ENCODE measurements at regions not wholly inside any gene's neighbourhood (a gene's known extent, or its start where the extent isn't known, plus 50 kb on each side); places are given as distances from the start of the nearest gene placed in this dataset.

GRCh38 chr10:62538606-62539005 is 164.4 kb downstream of the ZNF365 start:
- ChIA-PET POLR2A (no interaction called here), CTCF (no interaction called here)
- H3K4me1 Mint-ChIP-seq, result no peaks in the 10 kb centered on the region
- Histone ChIP-seq H3K27ac (ENCODE audit: low read depth, low read length) (no peak overlapping the region), H3K27me3 (ENCODE audit: insufficient read depth, low read length, poor library complexity, severe bottlenecking) (no peaks in the 10 kb centered on the region), H3K9me3 (ENCODE audit: low read length) (no peaks in the 10 kb centered on the region), H3K4me3 (ENCODE audit: low read length) (no peak overlapping the region), H3K4me1 (ENCODE audit: insufficient read depth, low read length) (no peaks in the 10 kb centered on the region), H3K36me3 (ENCODE audit: insufficient read depth, low read length) (no peaks in the 10 kb centered on the region)
- DNase-seq, result no peak
- peaks cover 0 to 3% (median 0%) of the 10 kb centered on the region in 3 donors for H3K36me3 Mint-ChIP-seq
- H3K9me3 Mint-ChIP-seq, result peaks cover 0 to 3% (median 1%) of the 10 kb centered on the region in 5 donors
- H3K27me3 Mint-ChIP-seq, result peaks cover 6 to 12% of the 10 kb centered on the region in 2 donors
- no peak overlapping the region for H3K4me3 Mint-ChIP-seq
- no peak overlapping the region for H3K27ac Mint-ChIP-seq

- no peak for DNase-seq
- no peaks in the 10 kb centered on the region for H3K9me3 ChIP-seq (ENCODE audit: low read length)
- Mint-ChIP-seq H3K27me3 (peaks cover 3 to 10% of the 10 kb centered on the region in 2 donors), H3K36me3 (peaks cover 0 to 3% (median 0%) of the 10 kb centered on the region in 3 donors), H3K4me1 (no peaks in the 10 kb centered on the region), H3K9me3 (peaks cover 0 to 3% (median 1%) of the 10 kb centered on the region in 5 donors), H3K4me3 (no peak overlapping the region), H3K27ac (no peak overlapping the region)
- H3K4me1 ChIP-seq (ENCODE audit: insufficient read depth, low read length), result no peaks in the 10 kb centered on the region
- ChIA-PET POLR2A (no interaction called here), CTCF (no interaction called here)
- H3K4me3 ChIP-seq (ENCODE audit: low read length), result no peak overlapping the region
- no peaks in the 10 kb centered on the region for H3K27me3 ChIP-seq (ENCODE audit: insufficient read depth, low read length, poor library complexity, severe bottlenecking)
- no peaks in the 10 kb centered on the region for H3K36me3 ChIP-seq (ENCODE audit: insufficient read depth, low read length)
- H3K27ac ChIP-seq (ENCODE audit: low read depth, low read length), result no peak overlapping the region
Observed at GRCh38 chr10:62540389-62540788, 166.2 kb downstream of the ZNF365 start.

GRCh38 chr10:62541811-62542210 is 167.6 kb downstream of the ZNF365 start:
- no peak overlapping the region for H3K27ac ChIP-seq (ENCODE audit: low read depth, low read length)

GRCh38 chr10:62543571-62544355 is 169.6 kb downstream of the ZNF365 start:
- DNase-seq, result no peak
- Mint-ChIP-seq H3K36me3 (peaks cover 0 to 3% (median 0%) of the 10 kb centered on the region in 3 donors), H3K9me3 (peaks cover 0 to 2% (median 0%) of the 10 kb centered on the region in 5 donors), H3K4me3 (no peak overlapping the region), H3K27ac (no peak overlapping the region), H3K27me3 (peaks cover 0 to 10% of the 10 kb centered on the region in 2 donors), H3K4me1 (no peaks in the 10 kb centered on the region)
- no peak overlapping the region for H3K27ac ChIP-seq (ENCODE audit: low read depth, low read length)
- no peaks in the 10 kb centered on the region for H3K4me1 ChIP-seq (ENCODE audit: insufficient read depth, low read length)
- ChIA-PET POLR2A (no interaction called here), CTCF (interaction anchor here (2.0 kb wide), 1 partner anchor 10 kb away, joined by 6 read pairs; no protein-coding TSS in a partner anchor)
- no peak overlapping the region for H3K4me3 ChIP-seq (ENCODE audit: low read length)
- H3K9me3 ChIP-seq (ENCODE audit: low read length), result no peaks in the 10 kb centered on the region
- no peaks in the 10 kb centered on the region for H3K36me3 ChIP-seq (ENCODE audit: insufficient read depth, low read length)
- H3K27me3 ChIP-seq (ENCODE audit: insufficient read depth, low read length, poor library complexity, severe bottlenecking), result no peaks in the 10 kb centered on the region

More at GRCh38 chr10:62541811-62542210, 167.6 kb downstream of the ZNF365 start:
- Histone ChIP-seq H3K4me3 (ENCODE audit: low read length) (no peak overlapping the region), H3K4me1 (ENCODE audit: insufficient read depth, low read length) (no peaks in the 10 kb centered on the region), H3K9me3 (ENCODE audit: low read length) (no peaks in the 10 kb centered on the region), H3K36me3 (ENCODE audit: insufficient read depth, low read length) (no peaks in the 10 kb centered on the region), H3K27me3 (ENCODE audit: insufficient read depth, low read length, poor library complexity, severe bottlenecking) (no peaks in the 10 kb centered on the region)
- ChIA-PET POLR2A (no interaction called here), CTCF (no interaction called here)
- H3K27me3 Mint-ChIP-seq, result peaks cover 0 to 9% of the 10 kb centered on the region in 2 donors
- H3K9me3 Mint-ChIP-seq, result peaks cover 0 to 2% (median 0%) of the 10 kb centered on the region in 5 donors
- no peak overlapping the region for H3K27ac Mint-ChIP-seq
- H3K4me1 Mint-ChIP-seq, result no peaks in the 10 kb centered on the region
- DNase-seq, result no peak
- H3K4me3 Mint-ChIP-seq, result no peak overlapping the region
- H3K36me3 Mint-ChIP-seq, result peaks cover 0 to 3% (median 0%) of the 10 kb centered on the region in 3 donors

GRCh38 chr10:62545160-62546066 is 171.2 kb downstream of the ZNF365 start:
- no peaks in the 10 kb centered on the region for H3K4me1 ChIP-seq (ENCODE audit: insufficient read depth, low read length)
- H3K4me3 Mint-ChIP-seq, result no peak overlapping the region
- POLR2A ChIA-PET, result no interaction called here
- DNase-seq, result no peak
- H3K27me3 ChIP-seq (ENCODE audit: insufficient read depth, low read length, poor library complexity, severe bottlenecking), result no peaks in the 10 kb centered on the region
- no peak overlapping the region for H3K4me3 ChIP-seq (ENCODE audit: low read length)
- no peaks in the 10 kb centered on the region for H3K9me3 ChIP-seq (ENCODE audit: low read length)
- no peaks in the 10 kb centered on the region for H3K36me3 ChIP-seq (ENCODE audit: insufficient read depth, low read length)
- no peak overlapping the region for H3K27ac ChIP-seq (ENCODE audit: low read depth, low read length)
- peaks cover 0 to 2% (median 0%) of the 10 kb centered on the region in 5 donors for H3K9me3 Mint-ChIP-seq
- no peak overlapping the region for H3K27ac Mint-ChIP-seq
- CTCF ChIA-PET, result interaction anchor here (0.9 to 2.0 kb wide), 2 partner anchors 11 to 18 kb away, joined by 3 to 6 read pairs; no protein-coding TSS in a partner anchor
- no peaks in the 10 kb centered on the region for H3K4me1 Mint-ChIP-seq
- peaks cover 0 to 3% (median 0%) of the 10 kb centered on the region in 3 donors for H3K36me3 Mint-ChIP-seq
- peaks cover 0 to 10% of the 10 kb centered on the region in 2 donors for H3K27me3 Mint-ChIP-seq

- H3K27me3 Mint-ChIP-seq, result peaks cover 2 to 14% of the 10 kb centered on the region in 2 donors
- Histone ChIP-seq H3K4me1 (ENCODE audit: insufficient read depth, low read length) (no peaks in the 10 kb centered on the region), H3K27ac (ENCODE audit: low read depth, low read length) (no peak overlapping the region), H3K9me3 (ENCODE audit: low read length) (no peaks in the 10 kb centered on the region), H3K4me3 (ENCODE audit: low read length) (no peak overlapping the region), H3K27me3 (ENCODE audit: insufficient read depth, low read length, poor library complexity, severe bottlenecking) (no peaks in the 10 kb centered on the region), H3K36me3 (ENCODE audit: insufficient read depth, low read length) (no peaks in the 10 kb centered on the region)
- CTCF ChIA-PET, result no interaction called here
- no peaks in the 10 kb centered on the region for H3K9me3 Mint-ChIP-seq
- no peak overlapping the region for H3K27ac Mint-ChIP-seq
- no peak overlapping the region for H3K4me3 Mint-ChIP-seq
- no peaks in the 10 kb centered on the region for H3K4me1 Mint-ChIP-seq
- POLR2A ChIA-PET, result no interaction called here
- no peaks in the 10 kb centered on the region for H3K36me3 Mint-ChIP-seq
- no peak for DNase-seq
Observed at GRCh38 chr10:62548686-62549085, 174.5 kb downstream of the ZNF365 start.

GRCh38 chr10:62550173-62550572 is 176.0 kb downstream of the ZNF365 start:
- Mint-ChIP-seq H3K4me3 (no peak overlapping the region), H3K27me3 (peaks cover 4 to 19% of the 10 kb centered on the region in 2 donors), H3K36me3 (no peaks in the 10 kb centered on the region), H3K4me1 (no peaks in the 10 kb centered on the region), H3K9me3 (no peaks in the 10 kb centered on the region), H3K27ac (no peak overlapping the region)
- CTCF ChIA-PET, result no interaction called here
- H3K4me1 ChIP-seq (ENCODE audit: insufficient read depth, low read length), result no peaks in the 10 kb centered on the region
- H3K36me3 ChIP-seq (ENCODE audit: insufficient read depth, low read length), result no peaks in the 10 kb centered on the region
- DNase-seq, result no peak
- H3K4me3 ChIP-seq (ENCODE audit: low read length), result no peak overlapping the region
- no peak overlapping the region for H3K27ac ChIP-seq (ENCODE audit: low read depth, low read length)
- POLR2A ChIA-PET, result no interaction called here
- no peaks in the 10 kb centered on the region for H3K9me3 ChIP-seq (ENCODE audit: low read length)
- H3K27me3 ChIP-seq (ENCODE audit: insufficient read depth, low read length, poor library complexity, severe bottlenecking), result no peaks in the 10 kb centered on the region
